AG09309 (cell line): ENCODE measurements at regions not wholly inside any gene's neighbourhood (a gene's known extent, or its start where the extent isn't known, plus 50 kb on each side); places are given as distances from the start of the nearest gene placed in this dataset.
A peak's percentile ranks its signal among the peaks of the same experiment; 100 is the strongest.

Source experiments
- DNase-seq: peaks from one replicate; pipeline ENCODE4 v3.0.0-alpha.2; 2010; ENCODE audit warnings: low read depth
- H3K4me3 ChIP-seq: 2 replicates; pipeline ENCODE4 v1.5.1; 2011; ENCODE audit warnings: mild to moderate bottlenecking, low read depth, low read length, moderate library complexity; ENCODE audit not compliant: control insufficient read depth
- CTCF ChIP-seq: IDR thresholded peaks from 2 replicates; pipeline ENCODE4 v1.5.1; 2011; ENCODE audit warnings: mild to moderate bottlenecking, low read depth, low read length, inconsistent platforms; ENCODE audit not compliant: insufficient read depth, control insufficient read depth; ENCODE audit errors: missing control alignments

- no peak for DNase-seq
- no peak for TF ChIP-seq CTCF
- no peak overlapping the region for H3K4me3 ChIP-seq
These were observed 150.1 kb downstream of the SLC7A11 start for GRCh38 chr4:138092060-138092459.

GRCh38 chr4:138090918-138091676 is 151.1 kb downstream of the SLC7A11 start:
- DNase-seq, result no peak
- no peak for TF ChIP-seq CTCF
- H3K4me3 ChIP-seq, result no peak overlapping the region

GRCh38 chr4:138090150-138090917 is 151.8 kb downstream of the SLC7A11 start:
- peak overlapping the region; percentile 13; the same call in 1 of the 2 replicates for H3K4me3 ChIP-seq
- DNase-seq, result peak; percentile 44
- peak; percentile 69 for TF ChIP-seq CTCF

- no peak for DNase-seq
- no peak for TF ChIP-seq CTCF
- no peak overlapping the region for H3K4me3 ChIP-seq
These were observed 153.5 kb downstream of the SLC7A11 start for GRCh38 chr4:138088449-138089208.

- no peak overlapping the region for H3K4me3 ChIP-seq
- DNase-seq, result no peak
- no peak for TF ChIP-seq CTCF
These were observed 155.0 kb downstream of the SLC7A11 start for GRCh38 chr4:138087066-138087719.

- DNase-seq, result no peak
- no peak for TF ChIP-seq CTCF
- no peak overlapping the region for H3K4me3 ChIP-seq
These were observed 155.5 kb downstream of the SLC7A11 start for GRCh38 chr4:138086611-138087041.
